ENCODE measurements at regions not wholly inside any gene's neighbourhood (a gene's known extent, or its start where the extent isn't known, plus 50 kb on each side); places are given as distances from the start of the nearest gene placed in this dataset.

DNA sequence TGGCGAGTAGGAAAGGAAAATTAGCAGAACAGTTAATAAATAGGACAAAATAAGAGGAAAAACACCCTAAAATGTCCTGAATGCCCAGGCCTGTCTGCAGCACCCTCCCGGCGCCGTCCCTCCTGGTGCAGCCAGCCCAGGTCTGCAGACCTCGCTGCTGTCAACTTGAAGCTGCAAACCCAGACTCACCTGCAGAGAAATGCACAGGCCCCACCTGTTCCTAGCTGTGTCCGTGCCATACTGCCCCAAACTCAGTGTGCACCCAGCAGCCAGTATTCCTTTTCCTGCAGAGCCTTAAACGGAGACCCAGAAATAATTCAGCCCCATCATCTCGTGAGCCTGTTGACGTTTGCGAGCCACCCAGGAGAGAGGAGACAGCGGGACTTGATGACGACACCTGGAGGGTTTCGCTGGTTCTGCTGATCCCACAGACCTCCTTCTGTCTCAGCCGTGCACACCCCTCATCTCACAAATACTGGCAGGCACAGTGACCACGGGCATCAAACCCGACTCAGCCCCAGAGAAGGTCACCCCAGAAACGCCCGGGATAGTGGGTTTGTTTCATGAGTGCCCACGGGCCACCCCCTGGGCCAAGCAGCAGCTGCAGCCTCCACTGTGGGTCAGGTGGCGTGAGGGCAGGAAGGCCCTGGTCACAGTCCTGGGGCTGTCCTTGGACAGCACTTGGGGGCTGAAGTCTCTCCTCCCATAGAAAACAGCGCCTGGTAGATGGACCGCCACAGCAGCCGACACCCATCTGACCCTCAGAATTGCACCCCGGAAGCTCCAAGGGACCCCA is 239.5 kb upstream of the SALL3 start:
- DNase-seq (ENCODE audit: low read depth): no peak

- DNase-seq (ENCODE audit: low read depth): no peak
Measured at GRCh38 chr18:78740876-78741275, 238.7 kb upstream of the SALL3 start.

DNA sequence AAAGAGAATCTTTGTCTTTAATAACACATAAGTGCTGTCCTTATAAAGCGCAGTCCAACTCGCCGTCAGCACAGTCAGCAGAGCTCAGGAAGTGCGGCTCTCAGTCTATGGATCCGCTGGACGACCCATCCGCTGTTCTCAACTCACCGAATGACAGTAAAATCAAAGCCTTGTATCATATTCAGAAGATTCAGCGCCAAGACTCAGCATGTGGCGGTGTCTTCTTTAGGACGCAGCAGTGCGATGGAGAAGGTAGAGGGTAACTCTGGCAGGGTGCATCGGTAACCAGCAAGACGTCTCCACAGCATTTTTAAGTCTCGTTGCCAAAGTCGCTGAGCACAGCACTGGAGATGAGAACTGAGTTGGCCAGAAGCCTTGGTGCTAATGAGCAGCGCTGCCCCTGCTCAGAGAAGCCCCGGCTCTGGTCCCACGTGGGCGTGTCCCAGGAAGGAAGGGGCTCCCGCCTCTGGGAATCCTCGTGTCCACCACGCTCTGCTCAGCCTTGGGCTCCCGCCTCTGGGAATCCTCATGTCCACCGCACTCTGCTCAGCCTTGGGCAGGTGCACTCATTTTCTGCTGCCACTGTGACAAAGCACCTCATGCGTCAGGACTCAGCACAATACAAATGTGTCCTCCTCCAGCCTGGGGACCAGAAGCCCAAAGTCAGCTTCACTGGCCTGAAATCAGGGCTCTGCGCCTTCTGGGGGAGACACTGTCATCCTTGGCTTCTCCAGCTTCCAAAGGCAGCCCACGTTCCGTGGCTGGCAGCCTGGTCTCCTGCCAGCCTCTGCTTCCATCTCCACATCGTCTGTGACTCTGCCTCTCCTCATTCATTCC is 238.0 kb upstream of the SALL3 start:
- no peak for DNase-seq (ENCODE audit: low read depth)

- DNase-seq (ENCODE audit: low read depth): no peak
Measured at GRCh38 chr18:78742218-78742745, 237.3 kb upstream of the SALL3 start.

DNA sequence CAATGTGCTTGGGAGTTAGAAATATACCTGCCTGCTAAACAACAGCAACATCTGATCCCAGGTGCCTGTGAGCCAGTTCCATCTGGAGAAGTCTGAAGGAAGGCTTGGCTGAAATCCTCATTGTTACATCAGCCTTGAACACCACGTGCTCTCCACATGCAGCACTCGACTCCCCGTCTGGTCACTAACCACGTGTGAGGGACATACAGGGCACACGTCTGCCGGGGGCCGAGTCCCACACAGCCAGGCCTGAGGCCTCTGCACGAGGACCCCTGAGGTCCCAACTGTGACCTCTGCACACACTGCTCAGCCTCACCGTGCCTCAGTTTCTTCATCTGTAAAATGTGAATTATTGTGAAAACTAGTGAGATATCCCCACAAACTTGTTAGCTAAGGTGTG is 236.5 kb upstream of the SALL3 start:
- DNase-seq (ENCODE audit: low read depth): no peak

DNA sequence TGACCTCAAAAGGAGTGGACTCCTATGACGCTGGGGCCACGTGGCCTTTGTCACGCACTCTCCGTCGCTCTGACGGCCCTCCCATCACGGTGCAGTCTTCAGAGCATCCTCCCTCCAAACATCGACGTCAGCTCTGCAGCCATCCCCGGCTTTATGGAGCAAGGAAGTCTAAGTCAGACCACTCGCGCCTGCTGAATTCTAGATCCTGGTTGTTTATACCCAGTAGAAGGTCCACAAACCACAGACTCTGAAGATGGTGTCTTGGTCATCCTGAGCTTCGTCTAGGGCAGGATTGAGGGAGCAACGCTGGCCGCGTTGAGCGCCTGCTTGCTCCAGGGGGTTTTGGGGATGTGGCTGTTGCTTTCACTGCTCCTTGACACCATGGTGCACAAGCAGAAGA is 228.0 kb upstream of the SALL3 start:
- DNase-seq (ENCODE audit: low read depth): no peak

DNA sequence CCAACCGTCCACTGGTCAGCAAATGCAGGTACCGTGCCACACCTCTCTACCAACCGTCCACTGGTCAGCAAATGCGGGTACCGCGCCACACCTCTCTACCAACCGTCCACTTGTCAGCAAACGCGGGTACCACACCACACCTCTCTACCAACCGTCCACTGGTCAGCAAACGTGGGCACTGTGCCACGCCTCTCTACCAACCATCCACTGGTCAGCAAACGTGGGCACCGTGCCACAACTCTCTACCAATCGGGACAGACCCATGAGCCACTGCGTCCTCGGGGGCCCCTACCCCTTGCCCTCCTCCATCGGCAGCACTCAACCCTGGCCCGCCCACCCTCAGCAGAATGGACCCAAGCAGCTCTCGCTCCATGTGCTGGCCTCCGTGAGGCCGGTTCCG is 226.4 kb upstream of the SALL3 start:
- DNase-seq (ENCODE audit: low read depth): no peak

GRCh38 chr18:78754311-78755043 is 225.1 kb upstream of the SALL3 start:
- no peak for DNase-seq (ENCODE audit: low read depth)

- no peak for DNase-seq (ENCODE audit: low read depth)
Measured at GRCh38 chr18:78757014-78757413, 222.6 kb upstream of the SALL3 start.

DNA sequence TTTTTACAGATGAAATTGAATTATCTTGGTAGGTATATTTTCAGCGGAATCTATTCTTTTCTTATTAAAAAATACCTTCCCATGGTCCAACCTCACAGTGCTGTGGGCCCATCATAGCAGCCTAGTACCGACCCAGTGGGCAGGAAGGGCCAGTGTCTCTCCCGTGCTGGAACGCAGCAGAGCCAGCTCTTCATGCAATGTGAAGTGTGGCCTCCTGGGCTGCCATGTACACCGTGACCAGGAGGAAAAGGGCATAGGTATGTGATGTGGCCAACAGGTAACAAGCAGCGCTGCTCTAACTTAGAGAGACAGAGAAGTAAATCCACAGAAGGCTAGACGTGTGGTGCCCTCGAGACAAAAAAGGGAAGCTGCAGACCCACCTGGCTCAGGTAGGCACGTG is 221.1 kb upstream of the SALL3 start:
- DNase-seq (ENCODE audit: low read depth): no peak

- no peak for DNase-seq (ENCODE audit: low read depth)
Measured at GRCh38 chr18:78762753-78763152, 216.9 kb upstream of the SALL3 start.

- DNase-seq (ENCODE audit: low read depth): no peak
Measured at GRCh38 chr18:78764544-78764943, 215.1 kb upstream of the SALL3 start.

DNA sequence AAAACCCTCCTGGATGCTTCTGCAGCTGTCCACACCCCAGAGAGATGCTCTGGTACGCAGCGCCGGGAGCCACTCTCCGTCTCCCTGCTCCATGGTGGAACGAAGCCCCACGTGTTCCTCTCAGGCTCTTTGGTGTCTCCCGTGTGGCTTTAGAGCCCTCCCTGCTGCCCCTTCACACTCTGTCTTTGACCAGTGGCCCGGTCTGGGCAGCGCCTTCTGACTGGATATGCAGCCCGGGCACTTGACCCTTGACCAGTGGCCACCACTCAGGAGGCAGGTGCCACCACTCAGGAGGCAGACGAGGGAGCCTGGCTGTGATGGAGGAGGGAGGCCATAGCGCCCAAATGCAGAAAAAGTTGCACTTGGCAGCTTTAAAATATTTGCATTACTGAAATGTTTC is 214.5 kb upstream of the SALL3 start:
- no peak for DNase-seq (ENCODE audit: low read depth)

DNA sequence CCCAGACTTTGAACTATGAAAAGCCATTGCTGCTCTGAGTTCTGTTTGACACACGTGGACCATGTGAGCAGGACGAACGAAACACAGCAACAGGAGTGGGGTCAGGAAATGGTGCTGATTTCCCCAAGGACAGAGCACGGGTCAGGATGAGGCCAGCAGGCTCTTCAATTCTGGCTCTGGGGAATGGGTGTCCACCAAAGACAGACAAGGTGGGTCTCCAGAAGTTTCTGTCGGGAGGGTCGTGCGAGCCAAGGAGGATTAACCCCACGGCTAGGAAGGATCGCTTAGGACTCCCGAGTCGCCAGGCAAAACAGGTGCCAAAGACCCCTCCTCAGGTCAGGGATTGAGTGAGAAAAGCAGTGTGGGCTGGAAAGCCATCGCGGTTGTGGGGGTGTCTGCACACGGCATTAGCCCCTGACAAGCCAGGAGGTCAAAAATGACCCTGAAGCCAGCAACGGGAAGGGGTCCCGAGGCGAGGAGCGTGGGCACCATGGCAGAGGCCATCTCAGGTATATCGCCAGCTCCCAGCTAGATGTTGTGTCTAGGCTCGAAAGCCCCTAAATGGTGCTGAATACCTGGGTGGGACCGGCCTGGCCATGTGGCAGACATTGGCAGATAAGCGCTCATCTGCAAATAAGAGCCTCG is 213.9 kb upstream of the SALL3 start:
- DNase-seq (ENCODE audit: low read depth): no peak

DNA sequence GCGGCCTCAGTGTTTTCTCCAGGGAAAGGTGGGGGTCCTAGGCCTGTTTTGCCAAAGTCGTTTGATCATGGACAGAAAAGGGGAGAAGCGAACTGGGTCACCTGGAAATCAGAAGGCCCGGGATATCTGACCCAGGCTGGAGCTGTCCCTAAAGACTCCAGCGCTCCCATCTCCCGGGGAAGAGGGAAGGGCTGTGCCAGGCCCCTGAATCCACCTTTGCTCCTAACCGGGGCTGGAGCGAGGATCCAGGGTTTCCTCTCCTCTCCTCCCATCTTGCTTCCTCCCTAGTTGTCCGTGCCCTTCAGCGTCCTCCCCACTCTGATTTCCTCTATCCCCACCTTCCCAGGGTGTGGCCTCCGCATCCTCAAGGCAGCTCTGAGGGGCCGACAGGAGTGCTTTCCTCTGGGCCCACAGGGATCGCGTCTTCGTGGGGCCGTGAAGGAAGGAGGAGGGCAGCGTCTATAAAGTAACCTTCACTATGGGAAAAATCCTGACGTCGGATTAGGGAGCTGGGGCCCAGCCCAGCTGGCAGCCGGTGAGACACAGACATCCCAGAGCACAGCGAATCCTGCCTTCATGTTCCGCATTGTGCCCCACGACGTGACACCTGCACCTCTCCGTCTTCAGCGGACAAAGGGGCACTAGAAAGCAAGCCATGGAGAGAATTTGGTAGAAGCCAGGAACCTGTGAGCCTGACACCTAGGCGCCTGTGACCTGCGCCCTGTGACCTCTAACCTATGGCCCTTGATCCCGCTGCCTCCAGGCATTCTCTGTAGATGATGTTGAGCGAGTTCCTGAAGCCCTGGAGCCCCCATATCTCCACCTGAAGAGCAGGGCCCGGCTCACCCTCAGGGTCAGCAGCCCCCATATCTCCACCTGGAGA is 212.7 kb upstream of the SALL3 start:
- DNase-seq (ENCODE audit: low read depth): no peak

DNA sequence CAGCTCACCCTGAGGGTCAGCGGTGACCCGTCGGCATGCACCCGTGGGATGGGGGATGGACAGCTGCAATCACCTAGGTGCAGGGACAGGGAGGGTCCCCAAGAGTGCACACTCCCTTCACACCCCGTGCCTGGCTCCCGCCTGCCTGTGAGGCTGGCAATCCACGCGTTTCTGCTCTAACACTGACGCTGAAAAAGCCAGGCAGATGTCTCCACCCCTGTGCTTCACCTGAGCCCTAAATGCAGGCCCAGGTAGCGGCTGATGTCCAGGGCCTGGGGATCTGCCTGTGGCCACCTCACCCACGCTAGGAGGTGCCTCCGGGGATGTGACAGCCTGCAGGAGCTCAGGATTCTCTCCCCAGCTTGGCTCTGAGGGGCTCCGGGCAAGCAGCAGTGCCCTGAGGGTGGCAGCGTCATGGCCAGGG is 212.0 kb upstream of the SALL3 start:
- DNase-seq (ENCODE audit: low read depth): no peak

DNA sequence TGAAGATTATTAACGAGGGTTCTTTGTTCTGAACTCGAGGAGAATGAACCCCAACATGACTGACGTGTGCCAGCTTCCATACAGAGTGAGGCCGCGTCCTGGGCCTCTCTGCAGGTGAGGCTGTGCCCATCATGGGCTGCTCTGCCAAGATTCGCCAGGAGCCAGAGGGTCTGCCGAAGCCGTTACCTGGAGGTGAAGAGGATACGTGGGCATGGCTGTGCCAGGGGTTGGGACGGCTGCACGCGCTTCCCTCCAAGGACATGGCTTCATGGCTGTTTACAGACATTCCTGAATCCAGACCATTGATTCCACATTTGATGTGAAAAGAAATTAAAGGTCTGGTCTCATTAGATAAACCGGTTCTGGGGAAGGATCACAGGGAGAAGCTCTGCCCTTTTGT is 211.4 kb upstream of the SALL3 start:
- no peak for DNase-seq (ENCODE audit: low read depth)

DNA sequence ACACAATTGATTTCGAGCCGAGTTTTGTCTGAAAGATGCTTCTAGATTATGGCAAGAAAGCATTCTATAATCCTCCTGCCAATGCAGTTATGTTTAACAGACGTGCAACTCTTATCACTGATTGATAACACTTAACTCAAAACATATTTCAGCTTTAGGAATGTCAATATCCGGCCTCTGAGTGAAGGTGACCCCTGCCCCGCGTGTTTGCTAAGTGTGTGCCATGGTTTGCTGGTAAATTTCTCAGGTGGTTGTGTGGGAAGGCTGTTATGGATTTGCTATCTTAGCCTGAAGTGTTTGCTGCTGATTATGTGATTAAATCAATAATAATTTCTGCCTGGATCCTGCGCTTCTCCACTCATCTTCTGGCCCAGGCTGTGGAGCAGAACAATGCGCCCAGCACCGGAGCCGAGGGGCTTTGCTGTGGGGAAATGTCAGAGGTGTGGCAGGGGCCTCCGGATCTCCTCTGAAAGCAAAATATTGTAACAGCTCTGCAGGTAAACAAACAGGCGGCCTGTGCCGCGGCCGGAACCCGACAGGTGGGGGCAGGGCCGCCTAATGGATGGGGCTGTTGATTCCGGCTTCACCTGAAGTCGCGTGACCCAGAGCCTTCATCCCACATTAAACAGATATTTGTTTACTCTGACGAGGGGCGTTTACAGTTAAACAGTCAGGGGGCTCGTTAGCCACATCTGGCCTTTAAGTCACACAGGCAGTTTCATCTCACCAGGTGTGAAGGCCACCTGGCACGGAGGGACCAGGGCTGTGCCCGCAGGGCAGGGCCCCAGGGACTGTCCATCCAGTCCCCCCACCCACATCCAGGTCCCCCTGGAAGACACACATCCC is 210.7 kb upstream of the SALL3 start:
- DNase-seq (ENCODE audit: low read depth): no peak

DNA sequence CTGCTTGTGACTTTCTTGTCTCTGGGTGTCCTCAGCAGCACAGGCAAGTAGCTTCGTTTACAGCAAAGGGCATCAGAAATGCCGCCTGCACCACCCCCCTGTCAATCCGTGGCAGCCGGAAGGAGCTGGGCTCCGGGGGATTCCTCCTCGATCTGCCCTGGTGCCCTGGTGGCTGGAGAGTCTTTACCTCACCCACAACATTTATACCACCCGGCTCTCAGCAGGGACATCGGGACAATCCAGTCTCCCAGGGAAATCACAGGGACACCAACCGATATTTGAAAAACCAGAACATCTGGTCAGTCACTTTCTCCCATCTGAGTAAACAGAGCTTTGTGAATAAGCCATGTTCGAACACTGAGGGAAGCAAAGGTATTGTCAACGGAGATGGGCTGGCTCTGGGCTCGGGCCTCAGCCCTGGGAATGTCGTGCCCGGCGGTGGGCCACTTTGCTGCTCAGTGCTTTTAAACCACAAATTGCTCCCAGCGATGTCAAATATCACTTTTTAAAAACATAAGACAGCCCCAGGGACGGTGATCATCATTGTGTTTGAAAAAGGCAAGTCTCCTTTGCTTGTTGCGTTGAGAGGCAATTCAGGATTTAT is 210.0 kb upstream of the SALL3 start:
- DNase-seq (ENCODE audit: low read depth): no peak

Data from RPMI7951 (cell line).